GM12875 (cell line): ENCODE measurements at regions not wholly inside any gene's neighbourhood (a gene's known extent, or its start where the extent isn't known, plus 50 kb on each side); places are given as distances from the start of the nearest gene placed in this dataset.

ENCODE experiments used
- H3K4me3 ChIP-seq: one replicate; pipeline ENCODE4 v1.5.1; 2011; ENCODE audit warnings: low read depth, low read length, control low read depth
- CTCF ChIP-seq: IDR thresholded peaks from 2 replicates; pipeline ENCODE4 v1.5.1; 2011; ENCODE audit warnings: low read depth, mild to moderate bottlenecking, control low read depth, inconsistent platforms, low read length, moderate library complexity, borderline replicate concordance; ENCODE audit not compliant: insufficient read depth

GRCh38 chr2:12269041-12269972 is 447.4 kb upstream of the TRIB2 start:
- H3K4me3 ChIP-seq, result no peak overlapping the region
- no peak for TF ChIP-seq CTCF

GRCh38 chr2:12270876-12271588 is 445.7 kb upstream of the TRIB2 start:
- no peak for TF ChIP-seq CTCF
- no peak overlapping the region for H3K4me3 ChIP-seq

GRCh38 chr2:12271589-12271984 is 445.1 kb upstream of the TRIB2 start:
- H3K4me3 ChIP-seq, result no peak overlapping the region
- no peak for TF ChIP-seq CTCF

- no peak overlapping the region for H3K4me3 ChIP-seq
- no peak for TF ChIP-seq CTCF
These were observed 443.6 kb upstream of the TRIB2 start for GRCh38 chr2:12273111-12273510.

- no peak for TF ChIP-seq CTCF
- no peak overlapping the region for H3K4me3 ChIP-seq
These were observed 442.1 kb upstream of the TRIB2 start for GRCh38 chr2:12274591-12274990.

GRCh38 chr2:12277241-12278034 is 439.3 kb upstream of the TRIB2 start:
- no peak overlapping the region for H3K4me3 ChIP-seq
- no peak for TF ChIP-seq CTCF
